Right renal cortex interstitium (tissue), 3 donors: ENCODE measurements at regions not wholly inside any gene's neighbourhood (a gene's known extent, or its start where the extent isn't known, plus 50 kb on each side); places are given as distances from the start of the nearest gene placed in this dataset.

Source experiments
- DNase-seq, 3 donors: peaks; one replicate each; pipeline ENCODE4 v3.0.0-alpha.2; 2013; ENCODE audit warnings: low read depth in 3 of 3, low spot score in 2 of 3

- no peak for DNase-seq
These were observed 133.7 kb upstream of the RUNX3 start for GRCh38 chr1:25063591-25064416.

- DNase-seq, result no peak
These were observed 132.7 kb upstream of the RUNX3 start for GRCh38 chr1:25062621-25063255.

GRCh38 chr1:25061261-25061995 is 131.4 kb upstream of the RUNX3 start:
- no peak for DNase-seq

- DNase-seq, result no peak
These were observed 127.1 kb upstream of the RUNX3 start for GRCh38 chr1:25057188-25057587.

GRCh38 chr1:25056536-25056935 is 126.5 kb upstream of the RUNX3 start:
- DNase-seq, result no peak

- no peak for DNase-seq
These were observed 125.9 kb upstream of the RUNX3 start for GRCh38 chr1:25055961-25056360.

- DNase-seq, result no peak
These were observed 125.3 kb upstream of the RUNX3 start for GRCh38 chr1:25055324-25055780.

GRCh38 chr1:25054526-25055323 is 124.6 kb upstream of the RUNX3 start:
- DNase-seq, result no peak

- DNase-seq, result no peak
These were observed 123.6 kb upstream of the RUNX3 start for GRCh38 chr1:25053576-25054250.

GRCh38 chr1:25051906-25052305 is 121.8 kb upstream of the RUNX3 start:
- no peak for DNase-seq

- DNase-seq, result no peak
These were observed 121.4 kb upstream of the RUNX3 start for GRCh38 chr1:25051504-25051903.

- DNase-seq, result no peak
These were observed 120.1 kb upstream of the RUNX3 start for GRCh38 chr1:25050165-25050564.

GRCh38 chr1:25049190-25049589 is 119.1 kb upstream of the RUNX3 start:
- no peak for DNase-seq

- no peak for DNase-seq
These were observed 118.7 kb upstream of the RUNX3 start for GRCh38 chr1:25048728-25049127.

GRCh38 chr1:25047506-25048240 is 117.6 kb upstream of the RUNX3 start:
- DNase-seq, result no peak

- no peak for DNase-seq
These were observed 116.1 kb upstream of the RUNX3 start for GRCh38 chr1:25046194-25046532.

GRCh38 chr1:25045480-25046193 is 115.6 kb upstream of the RUNX3 start:
- no peak for DNase-seq

- no peak for DNase-seq
These were observed 113.1 kb upstream of the RUNX3 start for GRCh38 chr1:25043228-25043580.
